IMR-90 (cell line): ENCODE measurements at regions not wholly inside any gene's neighbourhood (a gene's known extent, or its start where the extent isn't known, plus 50 kb on each side); places are given as distances from the start of the nearest gene placed in this dataset.

Experiments
- BHLHE40 ChIP-seq: fragments of 150-350 bp; IDR thresholded peaks from 2 replicates; pipeline ENCODE4 v1.6.1; 2016; ENCODE audit warnings: mild to moderate bottlenecking, low read depth, low read length
- CEBPB ChIP-seq: IDR thresholded peaks from 2 replicates; pipeline ENCODE4 v1.6.1; 2012; ENCODE audit warnings: low read depth, low read length, improper control_type of control experiment
- CHD1 ChIP-seq: IDR thresholded peaks from 2 replicates; pipeline ENCODE4 v1.6.1; 2012; ENCODE audit warnings: low read depth, low read length, improper control_type of control experiment
- CTCF ChIP-seq: conservative IDR thresholded peaks from 2 replicates; pipeline ENCODE4 v1.5.1; 2012; ENCODE audit warnings: mild to moderate bottlenecking, low read depth, low read length, improper control_type of control experiment
- ELK1 ChIP-seq: fragments of 150-350 bp; IDR thresholded peaks from 2 replicates; pipeline ENCODE4 v1.6.1; 2016; ENCODE audit warnings: low read depth, mild to moderate bottlenecking, low read length, moderate library complexity, borderline replicate concordance
- FOS ChIP-seq: fragments of 150-350 bp; IDR thresholded peaks from 2 replicates; pipeline ENCODE4 v1.6.1; 2016; ENCODE audit warnings: low read depth, low read length
- MAZ ChIP-seq: IDR thresholded peaks from 2 replicates; pipeline ENCODE4 v1.6.1; 2012; ENCODE audit warnings: low read depth, mild to moderate bottlenecking, low read length, improper control_type of control experiment, moderate library complexity, borderline replicate concordance
- POLR2A ChIP-seq: IDR thresholded peaks from 2 replicates; pipeline ENCODE4 v1.6.1; 2012; ENCODE audit warnings: mild to moderate bottlenecking, low read depth, low read length
- RAD21 ChIP-seq: IDR thresholded peaks from 2 replicates; pipeline ENCODE4 v1.6.1; 2012; ENCODE audit warnings: low read length, improper control_type of control experiment
- RCOR1 ChIP-seq: IDR thresholded peaks from 2 replicates; pipeline ENCODE4 v1.6.1; 2012; ENCODE audit warnings: mild to moderate bottlenecking, low read length, improper control_type of control experiment; ENCODE audit not compliant: insufficient replicate concordance
- RFX5 ChIP-seq: IDR thresholded peaks from 2 replicates; pipeline ENCODE4 v1.8.0; 2012; ENCODE audit warnings: low read depth, mild to moderate bottlenecking, low read length, moderate library complexity
- SMC3 ChIP-seq: fragments of 150-350 bp; IDR thresholded peaks from 2 replicates; pipeline ENCODE4 v1.6.1; 2016; ENCODE audit warnings: low read depth, mild to moderate bottlenecking, antibody characterized with exemption, low read length, moderate library complexity
- USF2 ChIP-seq: fragments of 150-350 bp; IDR thresholded peaks from 2 replicates; pipeline ENCODE4 v1.6.1; 2017; ENCODE audit warnings: mild to moderate bottlenecking, antibody characterized with exemption, low read length, low read depth

GRCh38 chr6:100176311-100176950, 182.4 kb upstream of the MCHR2 start:
- TF ChIP-seq CTCF, result peak; percentile 58
- TF ChIP-seq BHLHE40, result no peak
- TF ChIP-seq POLR2A, result no peak
- TF ChIP-seq SMC3, result peak; percentile 53
- no peak for TF ChIP-seq RCOR1
- TF ChIP-seq CHD1, result no peak
- TF ChIP-seq RFX5, result no peak
- TF ChIP-seq ELK1, result no peak
- no peak for TF ChIP-seq MAZ
- TF ChIP-seq RAD21, result peak; percentile 54
- TF ChIP-seq CEBPB, result no peak
- no peak for TF ChIP-seq USF2
- no peak for TF ChIP-seq FOS
